Stimulated activated naive CD8-positive, alpha-beta T cell treated with anti-CD3 and anti-CD28 coated beads, Interleukin-15, amount 100 ng/mL, for 72 hours (primary cell): ENCODE measurements at regions not wholly inside any gene's neighbourhood (a gene's known extent, or its start where the extent isn't known, plus 50 kb on each side); places are given as distances from the start of the nearest gene placed in this dataset.

ENCODE experiments used
- ATAC-seq: fragments of 150-1000 bp; cut with Tn5 transposase; 2 replicates; pipeline ENCODE4 v1.10.0; 2021; ENCODE audit warnings: mild to moderate bottlenecking, moderate library complexity
- DNase-seq, 2 donors: peaks; one replicate each; pipeline ENCODE4 v3.0.0; 2021 to 2022
- H3K27ac Mint-ChIP-seq, 2 donors: one replicate each; pipeline ENCODE4 v1.8.0; 2022; ENCODE audit warnings: mild to moderate bottlenecking in 2 of 2, mixed read lengths in 2 of 2, moderate library complexity in 2 of 2
- H3K27me3 Mint-ChIP-seq: one replicate; pipeline ENCODE4 v1.8.0; 2022; ENCODE audit warnings: mixed read lengths
- H3K4me1 Mint-ChIP-seq: one replicate; pipeline ENCODE4 v1.8.0; 2022; ENCODE audit warnings: mild to moderate bottlenecking, mixed read lengths
- H3K4me3 Mint-ChIP-seq, 2 donors: one replicate each; pipeline ENCODE4 v1.8.0; 2022; ENCODE audit warnings: mild to moderate bottlenecking in 2 of 2, mixed read lengths in 2 of 2, moderate library complexity in 1 of 2
- H3K9me3 Mint-ChIP-seq, 2 donors: one replicate each; pipeline ENCODE4 v1.8.0; 2022; ENCODE audit warnings: mixed read lengths in 2 of 2

- ATAC-seq, result no peak
- H3K27me3 Mint-ChIP-seq, result no peaks in the 10 kb centered on the region
- no peak for DNase-seq
- H3K27ac Mint-ChIP-seq, result no peak overlapping the region
- peaks cover 7 to 10% of the 10 kb centered on the region in 2 donors for H3K9me3 Mint-ChIP-seq
- peaks cover 19% of the 10 kb centered on the region for H3K4me1 Mint-ChIP-seq
- H3K4me3 Mint-ChIP-seq, result no peak overlapping the region
Measured at GRCh38 chr2:234344012-234344411, 152.9 kb downstream of the ARL4C start.

GRCh38 chr2:234343372-234343771 lies 153.5 kb downstream of the ARL4C start:
- ATAC-seq (no peak), DNase-seq (no peak)
- no peak overlapping the region for H3K4me3 Mint-ChIP-seq
- peaks cover 17% of the 10 kb centered on the region for H3K4me1 Mint-ChIP-seq
- H3K9me3 Mint-ChIP-seq, result peaks cover 11 to 16% of the 10 kb centered on the region in 2 donors
- no peak overlapping the region for H3K27ac Mint-ChIP-seq
- H3K27me3 Mint-ChIP-seq, result no peaks in the 10 kb centered on the region

- no peak for DNase-seq
- Mint-ChIP-seq H3K27ac (no peak overlapping the region), H3K4me1 (peaks cover 12% of the 10 kb centered on the region), H3K27me3 (no peaks in the 10 kb centered on the region), H3K4me3 (no peak overlapping the region), H3K9me3 (peaks cover 11 to 21% of the 10 kb centered on the region in 2 donors)
- no peak for ATAC-seq
Measured at GRCh38 chr2:234341306-234341985, 155.4 kb downstream of the ARL4C start.

- H3K4me3 Mint-ChIP-seq, result no peak overlapping the region
- no peak for ATAC-seq
- no peaks in the 10 kb centered on the region for H3K27me3 Mint-ChIP-seq
- H3K4me1 Mint-ChIP-seq, result peaks cover 20% of the 10 kb centered on the region
- H3K27ac Mint-ChIP-seq, result no peak overlapping the region
- DNase-seq, result no peak
- peaks cover 11 to 21% of the 10 kb centered on the region in 2 donors for H3K9me3 Mint-ChIP-seq
Measured at GRCh38 chr2:234339501-234339900, 157.4 kb downstream of the ARL4C start.

DNA sequence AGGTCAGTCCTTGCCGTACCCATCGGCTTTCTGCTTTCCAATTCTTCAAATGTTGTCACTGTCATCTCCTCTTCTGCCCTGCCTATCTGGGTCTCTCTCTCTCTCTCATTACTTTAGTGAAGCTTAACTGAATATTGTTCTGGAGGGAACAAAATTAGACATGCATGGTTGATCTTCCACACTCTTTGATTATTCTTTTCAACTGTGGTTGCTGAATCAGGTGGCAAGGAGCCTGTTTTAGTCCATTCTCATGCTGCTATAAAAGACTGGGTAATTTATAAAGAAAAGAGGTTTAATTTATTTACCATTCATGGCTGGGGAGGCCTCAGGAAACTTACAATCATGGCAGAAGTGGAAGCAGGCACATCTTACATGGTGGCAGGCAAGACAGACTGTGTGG lies 157.9 kb downstream of the ARL4C start:
- Mint-ChIP-seq H3K4me1 (peaks cover 20% of the 10 kb centered on the region), H3K4me3 (no peak overlapping the region), H3K27ac (peak overlapping the region in 1 of 2 donors; percentile 12), H3K9me3 (peaks cover 11 to 21% of the 10 kb centered on the region in 2 donors), H3K27me3 (no peaks in the 10 kb centered on the region)
- DNase-seq (no peak), ATAC-seq (no peak)

DNA sequence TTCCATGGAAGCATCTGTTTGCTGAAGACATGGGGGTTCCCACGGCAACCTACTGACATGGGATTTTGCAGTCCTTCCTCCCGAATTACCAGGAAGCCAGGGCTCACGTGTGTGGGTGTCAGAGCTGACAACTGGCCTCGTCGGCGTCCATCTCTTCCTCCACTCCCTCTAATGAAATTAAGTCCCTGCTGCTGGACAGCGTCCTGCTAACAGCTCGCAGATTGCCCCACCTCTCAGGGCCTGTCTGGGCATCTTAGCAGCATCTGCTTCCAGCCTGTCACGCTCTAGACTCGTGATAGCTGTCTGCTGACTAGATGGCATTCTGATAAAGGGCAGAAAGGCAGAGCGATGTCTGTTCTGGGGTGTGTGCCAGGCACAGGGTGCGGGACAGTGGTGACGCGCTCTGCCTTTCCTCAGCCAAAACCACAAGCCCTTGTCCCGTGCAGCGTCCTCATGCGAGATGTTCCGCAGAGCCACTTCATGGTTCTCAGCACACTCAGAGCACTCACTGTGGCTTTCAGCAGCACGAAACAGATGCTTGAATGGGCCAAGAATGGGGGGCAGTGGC lies 161.1 kb downstream of the ARL4C start:
- Mint-ChIP-seq H3K27me3 (no peaks in the 10 kb centered on the region), H3K9me3 (peaks cover 11 to 21% of the 10 kb centered on the region in 2 donors), H3K27ac (peak overlapping the region; percentile 10 to 92), H3K4me1 (peaks cover 44% of the 10 kb centered on the region), H3K4me3 (peak overlapping the region; percentile 48 to 57)
- DNase-seq, result peak; percentile 17 to 43
- ATAC-seq, result peak; percentile 88

- no peak overlapping the region for H3K4me3 Mint-ChIP-seq
Measured at GRCh38 chr2:234334756-234335155, 162.1 kb downstream of the ARL4C start.

GRCh38 chr2:234334151-234334550 lies 162.7 kb downstream of the ARL4C start:
- peaks cover 47% of the 10 kb centered on the region for H3K4me1 Mint-ChIP-seq
- no peaks in the 10 kb centered on the region for H3K27me3 Mint-ChIP-seq
- no peak for DNase-seq
- no peak overlapping the region for H3K4me3 Mint-ChIP-seq
- peaks cover 5 to 13% of the 10 kb centered on the region in 2 donors for H3K9me3 Mint-ChIP-seq
- no peak for ATAC-seq
- peak overlapping the region in 1 of 2 donors; percentile 23 for H3K27ac Mint-ChIP-seq

More at GRCh38 chr2:234334756-234335155, 162.1 kb downstream of the ARL4C start:
- H3K27ac Mint-ChIP-seq, result no peak overlapping the region
- H3K27me3 Mint-ChIP-seq, result no peaks in the 10 kb centered on the region
- DNase-seq (no peak), ATAC-seq (no peak)
- H3K4me1 Mint-ChIP-seq, result peaks cover 44% of the 10 kb centered on the region
- H3K9me3 Mint-ChIP-seq, result peaks cover 11 to 19% of the 10 kb centered on the region in 2 donors

GRCh38 chr2:234333168-234334130 lies 163.4 kb downstream of the ARL4C start:
- no peaks in the 10 kb centered on the region for H3K27me3 Mint-ChIP-seq
- H3K4me3 Mint-ChIP-seq, result no peak overlapping the region
- H3K4me1 Mint-ChIP-seq, result peaks cover 51% of the 10 kb centered on the region
- DNase-seq, result no peak
- peaks cover 0 to 6% of the 10 kb centered on the region in 2 donors for H3K9me3 Mint-ChIP-seq
- H3K27ac Mint-ChIP-seq, result no peak overlapping the region
- no peak for ATAC-seq

DNA sequence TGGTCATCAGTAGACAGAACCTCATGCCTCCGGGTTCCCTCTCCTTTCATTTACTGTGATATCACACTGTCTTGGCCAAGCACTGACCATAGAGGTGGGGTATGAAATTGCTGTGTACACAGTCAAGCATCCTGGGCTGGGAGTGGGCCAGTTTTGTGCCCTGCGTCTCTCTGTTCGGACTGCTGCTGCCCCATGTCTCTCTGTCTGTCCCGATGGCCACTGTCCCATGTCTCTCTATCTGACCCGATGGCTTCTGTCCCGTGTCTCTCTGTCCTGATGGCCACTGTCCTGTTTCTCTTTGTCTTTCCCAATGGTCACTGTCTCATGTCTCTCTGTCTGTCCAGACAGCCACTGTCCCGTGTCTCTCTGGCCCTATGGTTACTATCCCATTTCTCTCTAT lies 164.9 kb downstream of the ARL4C start:
- ATAC-seq (no peak), DNase-seq (no peak)
- H3K27me3 Mint-ChIP-seq, result no peaks in the 10 kb centered on the region
- H3K9me3 Mint-ChIP-seq, result no peaks in the 10 kb centered on the region
- no peak overlapping the region for H3K4me3 Mint-ChIP-seq
- peak overlapping the region in 1 of 2 donors; percentile 0 for H3K27ac Mint-ChIP-seq
- H3K4me1 Mint-ChIP-seq, result peaks cover 65% of the 10 kb centered on the region

- H3K4me1 Mint-ChIP-seq, result peaks cover 65% of the 10 kb centered on the region
- no peak for ATAC-seq
- no peak for DNase-seq
Measured at GRCh38 chr2:234331566-234331965, 165.3 kb downstream of the ARL4C start.

DNA sequence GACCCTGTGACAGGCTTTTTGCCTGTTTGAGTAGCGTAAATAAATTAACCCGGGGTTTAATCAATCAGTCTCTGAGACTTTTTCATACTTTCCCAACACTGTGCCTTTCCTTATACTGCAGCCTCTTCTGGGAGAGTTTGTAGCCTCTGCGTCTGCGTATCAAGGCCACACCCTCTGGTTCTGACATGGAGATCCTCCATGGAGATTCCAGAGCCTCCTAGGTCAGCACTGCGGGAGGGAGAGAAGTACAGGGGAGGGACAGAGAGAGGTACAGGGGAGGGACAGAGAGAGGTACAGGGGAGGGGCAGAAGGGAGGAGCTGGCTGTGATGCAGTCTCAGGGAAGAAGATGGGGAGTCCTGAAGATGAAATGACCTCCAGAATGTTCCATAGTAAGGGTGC lies 166.0 kb downstream of the ARL4C start:
- H3K27ac Mint-ChIP-seq, result peak overlapping the region in 1 of 2 donors; percentile 50
- H3K4me1 Mint-ChIP-seq, result peaks cover 60% of the 10 kb centered on the region
- no peaks in the 10 kb centered on the region for H3K27me3 Mint-ChIP-seq
- H3K4me3 Mint-ChIP-seq, result no peak overlapping the region
- H3K9me3 Mint-ChIP-seq, result no peaks in the 10 kb centered on the region
- DNase-seq (no peak), ATAC-seq (no peak)

More at GRCh38 chr2:234331566-234331965, 165.3 kb downstream of the ARL4C start:
- H3K27ac Mint-ChIP-seq, result no peak overlapping the region
- no peak overlapping the region for H3K4me3 Mint-ChIP-seq
- H3K9me3 Mint-ChIP-seq, result no peaks in the 10 kb centered on the region
- no peaks in the 10 kb centered on the region for H3K27me3 Mint-ChIP-seq

- no peak overlapping the region for H3K27ac Mint-ChIP-seq
Measured at GRCh38 chr2:234329202-234329960, 167.5 kb downstream of the ARL4C start.

DNA sequence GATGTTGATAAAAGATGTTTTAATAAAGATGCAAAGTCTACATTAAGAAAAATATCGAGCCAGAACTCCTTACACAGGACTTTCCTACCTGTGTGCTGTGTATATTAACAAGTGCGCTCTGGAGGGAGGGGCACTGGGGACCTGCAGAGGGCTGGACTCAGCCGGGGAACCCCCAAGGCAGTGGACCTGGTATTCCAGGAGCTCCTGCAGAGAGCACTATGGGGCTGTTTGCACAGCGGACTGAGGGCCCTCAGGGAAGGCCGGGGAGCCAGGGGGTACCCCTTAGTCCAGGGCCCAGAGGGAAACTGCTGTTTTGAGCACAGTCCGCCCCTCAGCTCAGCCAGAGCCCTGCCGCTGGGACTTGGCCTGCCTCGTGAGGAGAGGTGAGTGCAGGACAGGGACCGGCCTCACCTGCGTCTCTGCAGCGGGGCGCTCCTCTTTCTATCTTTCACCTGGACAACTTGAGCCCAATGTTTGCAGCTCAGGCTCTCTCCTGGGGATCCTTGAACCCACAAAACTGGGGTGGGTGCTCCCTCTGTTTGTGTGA lies 168.4 kb downstream of the ARL4C start:
- Mint-ChIP-seq H3K9me3 (no peaks in the 10 kb centered on the region), H3K4me3 (no peak overlapping the region), H3K4me1 (peaks cover 55% of the 10 kb centered on the region), H3K27ac (no peak overlapping the region), H3K27me3 (no peaks in the 10 kb centered on the region)
- DNase-seq, result no peak
- ATAC-seq, result no peak

More at GRCh38 chr2:234329202-234329960, 167.5 kb downstream of the ARL4C start:
- Mint-ChIP-seq H3K27me3 (no peaks in the 10 kb centered on the region), H3K9me3 (no peaks in the 10 kb centered on the region), H3K4me3 (no peak overlapping the region), H3K4me1 (peaks cover 55% of the 10 kb centered on the region)
- DNase-seq (no peak), ATAC-seq (no peak)

- H3K27me3 Mint-ChIP-seq, result no peaks in the 10 kb centered on the region
- peaks cover 55% of the 10 kb centered on the region for H3K4me1 Mint-ChIP-seq
- no peaks in the 10 kb centered on the region for H3K9me3 Mint-ChIP-seq
- DNase-seq, result no peak
- ATAC-seq, result no peak
- H3K27ac Mint-ChIP-seq, result no peak overlapping the region
- H3K4me3 Mint-ChIP-seq, result no peak overlapping the region
Measured at GRCh38 chr2:234326694-234327093, 170.2 kb downstream of the ARL4C start.
